Stimulated activated memory B cell treated with anti-CD40 and anti-IgM and Interleukin-4, amounts not matched to agents 10 μg/mL and 1 μg/mL and 100 μg/mL, for 72 hours (primary cell): ENCODE measurements at regions not wholly inside any gene's neighbourhood (a gene's known extent, or its start where the extent isn't known, plus 50 kb on each side); places are given as distances from the start of the nearest gene placed in this dataset.

Source experiments
- ATAC-seq: fragments of 150-1000 bp; cut with Tn5 transposase; 2 replicates; pipeline ENCODE4 v1.10.0; 2021
- H3K27ac Mint-ChIP-seq: one replicate; pipeline ENCODE4 v1.8.0; 2022; ENCODE audit warnings: mild to moderate bottlenecking, mixed read lengths
- H3K27me3 Mint-ChIP-seq: one replicate; pipeline ENCODE4 v1.8.0; 2022; ENCODE audit warnings: mixed read lengths
- H3K36me3 Mint-ChIP-seq: one replicate; pipeline ENCODE4 v1.8.0; 2022; ENCODE audit warnings: mixed read lengths
- H3K4me1 Mint-ChIP-seq: one replicate; pipeline ENCODE4 v1.8.0; 2022; ENCODE audit warnings: mixed read lengths
- H3K4me3 Mint-ChIP-seq: one replicate; pipeline ENCODE4 v1.8.0; 2022; ENCODE audit warnings: mild to moderate bottlenecking, moderate library complexity, mixed read lengths
- H3K9me3 Mint-ChIP-seq: one replicate; pipeline ENCODE4 v1.8.0; 2022; ENCODE audit warnings: mixed read lengths

DNA sequence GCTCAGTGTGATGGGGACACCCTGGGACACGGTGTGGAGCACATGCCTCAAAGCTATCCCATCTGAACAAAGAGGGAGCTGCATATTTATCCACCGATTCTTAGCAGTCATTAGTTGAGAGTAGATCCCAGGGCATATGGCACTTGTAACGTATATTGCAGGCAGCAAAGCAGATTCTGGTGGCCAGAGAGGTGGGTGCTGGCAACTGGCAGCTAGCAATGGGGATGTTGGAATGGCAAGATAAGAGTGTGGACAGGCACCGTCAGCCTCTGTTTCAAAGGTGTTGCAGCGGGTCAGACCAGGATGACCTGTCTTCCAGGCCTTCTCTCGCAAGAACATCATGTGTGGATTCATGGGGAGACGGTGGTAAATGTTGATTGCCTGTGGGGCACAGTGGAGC lies 54.0 kb upstream of the ADRA1D start:
- ATAC-seq = no peak
- H3K4me3 Mint-ChIP-seq = no peak overlapping the region
- no peak overlapping the region for H3K27ac Mint-ChIP-seq
- no peaks in the 10 kb centered on the region for H3K4me1 Mint-ChIP-seq
- H3K9me3 Mint-ChIP-seq = peaks cover 4% of the 10 kb centered on the region
- H3K27me3 Mint-ChIP-seq = peaks cover 11% of the 10 kb centered on the region
- H3K36me3 Mint-ChIP-seq = no peaks in the 10 kb centered on the region

DNA sequence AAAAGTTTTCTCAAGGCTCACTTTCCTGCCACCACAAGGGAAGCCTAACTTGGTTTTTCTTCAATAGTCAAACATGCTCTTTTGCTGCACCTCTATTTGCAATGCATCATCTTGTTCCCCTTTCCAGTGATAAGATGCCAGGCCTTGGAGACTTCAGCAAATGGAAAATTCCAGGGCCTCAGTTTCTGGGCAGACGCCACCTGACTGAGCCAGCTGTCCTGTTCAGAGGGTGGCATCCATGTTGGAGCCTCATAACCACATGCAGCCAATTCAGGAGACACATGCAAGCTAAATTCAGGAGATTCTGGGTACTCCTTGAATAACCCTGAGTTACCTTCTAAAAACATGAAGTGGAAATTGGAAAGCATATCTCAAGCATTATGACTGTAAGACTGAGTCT lies 51.8 kb upstream of the ADRA1D start:
- no peaks in the 10 kb centered on the region for H3K36me3 Mint-ChIP-seq
- H3K27me3 Mint-ChIP-seq = peaks cover 20% of the 10 kb centered on the region
- no peaks in the 10 kb centered on the region for H3K4me1 Mint-ChIP-seq
- no peak overlapping the region for H3K4me3 Mint-ChIP-seq
- H3K9me3 Mint-ChIP-seq = peaks cover 4% of the 10 kb centered on the region
- H3K27ac Mint-ChIP-seq = no peak overlapping the region
- ATAC-seq = no peak

DNA sequence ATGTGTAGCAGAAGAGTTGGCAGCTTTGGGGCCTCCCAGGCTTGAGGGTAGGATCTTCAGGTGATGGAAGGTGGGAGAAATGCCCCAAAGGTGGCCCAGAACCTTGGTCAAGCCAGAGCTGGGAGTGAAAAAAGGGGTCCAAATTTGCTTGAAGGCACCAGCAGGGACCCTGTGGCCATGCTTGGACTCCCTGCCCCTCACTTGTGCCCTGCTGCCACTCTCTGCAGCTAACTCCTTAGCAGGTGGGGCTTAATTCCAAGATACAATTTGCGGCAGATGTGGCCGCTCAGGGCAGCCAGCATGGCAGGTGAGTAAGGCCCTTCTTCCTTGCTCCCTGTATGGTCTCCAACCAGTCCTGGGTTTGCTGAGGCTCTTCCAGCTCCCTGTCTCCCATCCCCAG lies 51.3 kb upstream of the ADRA1D start:
- H3K4me3 Mint-ChIP-seq = no peak overlapping the region
- H3K27me3 Mint-ChIP-seq = peaks cover 20% of the 10 kb centered on the region
- H3K36me3 Mint-ChIP-seq = no peaks in the 10 kb centered on the region
- ATAC-seq = no peak
- H3K9me3 Mint-ChIP-seq = peaks cover 4% of the 10 kb centered on the region
- no peak overlapping the region for H3K27ac Mint-ChIP-seq
- no peaks in the 10 kb centered on the region for H3K4me1 Mint-ChIP-seq

DNA sequence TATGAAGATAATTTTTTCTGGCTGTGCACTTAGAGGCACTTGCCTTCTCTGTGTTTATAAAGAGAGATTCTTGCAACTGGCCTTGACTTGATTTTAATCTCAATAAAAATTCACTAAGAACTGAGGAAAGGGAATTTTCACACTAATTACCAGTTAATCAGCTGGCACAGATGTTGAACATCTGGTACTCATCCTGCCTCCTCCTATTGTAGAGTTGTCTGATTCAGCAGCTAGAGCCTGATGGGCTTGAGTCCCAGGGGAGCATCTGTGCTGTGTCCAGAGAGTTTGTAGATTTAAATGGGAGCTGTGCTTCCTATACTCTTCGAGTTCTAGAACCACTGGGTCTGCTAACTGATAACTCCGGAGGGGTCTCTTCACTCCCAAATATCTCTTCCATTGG lies 50.7 kb upstream of the ADRA1D start:
- no peak overlapping the region for H3K27ac Mint-ChIP-seq
- H3K27me3 Mint-ChIP-seq = peaks cover 20% of the 10 kb centered on the region
- H3K9me3 Mint-ChIP-seq = peaks cover 4% of the 10 kb centered on the region
- no peak overlapping the region for H3K4me3 Mint-ChIP-seq
- H3K4me1 Mint-ChIP-seq = no peaks in the 10 kb centered on the region
- no peak for ATAC-seq
- no peaks in the 10 kb centered on the region for H3K36me3 Mint-ChIP-seq

DNA sequence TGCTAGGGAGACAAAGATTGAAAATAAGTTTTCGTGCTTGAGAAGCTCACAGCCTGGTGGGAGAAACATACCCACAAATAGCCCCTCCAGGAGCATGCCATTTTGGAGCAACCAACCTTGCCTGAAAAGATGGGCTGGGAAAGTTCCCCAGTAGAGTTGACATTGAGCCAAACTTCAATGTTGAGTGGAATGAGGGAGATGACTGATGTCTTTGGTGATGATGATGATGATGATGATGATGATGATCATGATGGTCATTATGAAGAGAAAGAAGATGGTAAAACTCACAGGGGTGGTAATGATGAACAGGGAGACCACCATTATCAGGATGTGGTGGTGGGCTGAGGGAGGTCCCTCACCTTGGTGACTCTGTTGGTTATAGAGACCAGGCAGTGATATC lies 50.1 kb upstream of the ADRA1D start:
- H3K9me3 Mint-ChIP-seq = peaks cover 4% of the 10 kb centered on the region
- no peak overlapping the region for H3K4me3 Mint-ChIP-seq
- no peak for ATAC-seq
- H3K36me3 Mint-ChIP-seq = no peaks in the 10 kb centered on the region
- H3K4me1 Mint-ChIP-seq = no peaks in the 10 kb centered on the region
- H3K27me3 Mint-ChIP-seq = peaks cover 20% of the 10 kb centered on the region
- no peak overlapping the region for H3K27ac Mint-ChIP-seq
